ENCODE measurements at regions not wholly inside any gene's neighbourhood (a gene's known extent, or its start where the extent isn't known, plus 50 kb on each side); places are given as distances from the start of the nearest gene placed in this dataset.

DNA sequence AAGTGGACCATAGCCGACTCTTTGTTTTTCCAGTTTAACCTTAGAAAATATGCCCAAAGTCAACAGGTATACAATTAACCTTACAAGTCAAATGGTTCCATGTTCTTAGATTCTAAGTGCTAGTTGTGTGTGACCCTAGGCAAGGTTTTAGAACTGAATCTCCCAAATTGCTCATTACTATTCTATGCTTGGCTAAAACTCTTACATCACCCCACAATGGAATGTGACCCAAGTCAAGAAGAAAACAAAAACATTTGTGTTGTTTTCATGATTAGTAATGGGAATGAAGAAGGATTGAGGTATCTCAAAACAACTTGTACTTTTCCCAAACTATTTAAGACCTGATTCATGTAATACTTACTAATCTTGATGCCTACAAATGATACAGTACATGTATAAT, 159.2 kb downstream of the ARRDC3 start:
- no peak overlapping the region for H3K4me3 ChIP-seq (ENCODE audit: low read depth, poor library complexity, severe bottlenecking)
- no peak for TF ChIP-seq CTCF (IDR thresholded peaks at IDR 0.05)
- TF ChIP-seq POLR2A (IDR thresholded peaks at IDR 0.05), result no peak
- no peak for DNase-seq (ENCODE audit: low spot score in 2 of 2)
- intact Hi-C loops (cut with DNase I; ENCODE audit: low total_unique reads), result loop anchor here (10.0 kb wide), 1 partner anchor 161 kb away; the partner anchor contains the start of gene ARRDC3
- WGBS, 2 donors, result 82 to 95% methylated on average over 1 of the region's 1 CpG

DNA sequence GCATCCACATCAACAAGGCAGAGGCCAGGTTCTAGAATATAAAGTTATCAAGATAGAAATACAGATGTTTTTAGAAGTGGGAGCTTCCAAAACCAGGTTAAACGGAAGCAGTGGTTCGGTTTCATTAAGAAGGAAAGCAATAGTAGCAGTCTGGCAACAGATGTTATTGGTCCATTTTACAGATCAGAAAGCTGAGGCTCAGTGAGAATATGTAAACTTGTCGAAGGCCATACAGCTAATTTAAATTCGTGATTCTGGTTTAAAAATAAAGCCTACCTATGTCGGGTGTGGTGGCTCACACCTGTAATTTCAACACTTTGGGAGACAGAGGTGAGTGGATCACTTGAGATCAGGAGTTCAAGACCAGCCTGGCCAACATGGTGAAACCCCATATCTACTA, 160.6 kb downstream of the ARRDC3 start:
- TF ChIP-seq POLR2A (IDR thresholded peaks at IDR 0.05) (no peak), CTCF (IDR thresholded peaks at IDR 0.05) (no peak)
- WGBS, 2 donors, result 92 to 94% methylated on average over 5 of the region's 5 CpGs
- no peak for DNase-seq (ENCODE audit: low spot score in 2 of 2)
- no peak overlapping the region for H3K4me3 ChIP-seq (ENCODE audit: low read depth, poor library complexity, severe bottlenecking)
- intact Hi-C loops (cut with DNase I; ENCODE audit: low total_unique reads), result loop anchor here (10.0 kb wide), 1 partner anchor 162 kb away; the partner anchor contains the start of gene ARRDC3

DNA sequence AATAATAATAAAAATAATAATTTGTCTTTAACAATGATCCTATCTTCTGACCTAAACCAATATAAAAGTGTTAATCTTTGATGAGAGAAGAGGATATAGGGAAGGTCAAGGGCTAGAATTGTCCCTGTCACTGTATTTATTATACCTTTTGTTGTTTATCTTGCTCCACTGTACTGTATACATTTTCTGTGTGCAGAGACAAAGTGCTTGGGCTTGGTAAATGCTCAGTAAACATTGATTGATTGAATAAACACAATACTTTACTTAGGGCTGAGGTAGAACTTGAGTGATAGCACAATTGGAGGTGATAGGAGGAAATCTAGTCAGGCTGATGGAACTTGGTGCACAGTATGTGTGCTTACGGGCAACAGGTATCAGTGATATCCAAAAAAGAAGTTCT, 161.2 kb downstream of the ARRDC3 start:
- intact Hi-C loops (cut with DNase I; ENCODE audit: low total_unique reads), result loop anchor here (10.0 kb wide), 1 partner anchor 163 kb away; the partner anchor contains the start of gene ARRDC3
- 94 to 100% methylated on average over 1 of the region's 1 CpG for WGBS, 2 donors
- no peak for DNase-seq (ENCODE audit: low spot score in 2 of 2)
- H3K4me3 ChIP-seq (ENCODE audit: low read depth, poor library complexity, severe bottlenecking), result no peak overlapping the region
- no peak for TF ChIP-seq CTCF (IDR thresholded peaks at IDR 0.05)
- no peak for TF ChIP-seq POLR2A (IDR thresholded peaks at IDR 0.05)

GRCh38 chr5:91219803-91220371, 163.2 kb downstream of the ARRDC3 start:
- intact Hi-C loops (cut with DNase I; ENCODE audit: low total_unique reads), result loop anchor here (10.0 kb wide), 1 partner anchor 165 kb away; the partner anchor contains the start of gene ARRDC3
- TF ChIP-seq POLR2A (IDR thresholded peaks at IDR 0.05) (no peak), CTCF (IDR thresholded peaks at IDR 0.05) (no peak)
- DNase-seq (ENCODE audit: low spot score in 2 of 2), result no peak
- no peak overlapping the region for H3K4me3 ChIP-seq (ENCODE audit: low read depth, poor library complexity, severe bottlenecking)
- 88 to 93% methylated on average over 3 of the region's 3 CpGs for WGBS, 2 donors

DNA sequence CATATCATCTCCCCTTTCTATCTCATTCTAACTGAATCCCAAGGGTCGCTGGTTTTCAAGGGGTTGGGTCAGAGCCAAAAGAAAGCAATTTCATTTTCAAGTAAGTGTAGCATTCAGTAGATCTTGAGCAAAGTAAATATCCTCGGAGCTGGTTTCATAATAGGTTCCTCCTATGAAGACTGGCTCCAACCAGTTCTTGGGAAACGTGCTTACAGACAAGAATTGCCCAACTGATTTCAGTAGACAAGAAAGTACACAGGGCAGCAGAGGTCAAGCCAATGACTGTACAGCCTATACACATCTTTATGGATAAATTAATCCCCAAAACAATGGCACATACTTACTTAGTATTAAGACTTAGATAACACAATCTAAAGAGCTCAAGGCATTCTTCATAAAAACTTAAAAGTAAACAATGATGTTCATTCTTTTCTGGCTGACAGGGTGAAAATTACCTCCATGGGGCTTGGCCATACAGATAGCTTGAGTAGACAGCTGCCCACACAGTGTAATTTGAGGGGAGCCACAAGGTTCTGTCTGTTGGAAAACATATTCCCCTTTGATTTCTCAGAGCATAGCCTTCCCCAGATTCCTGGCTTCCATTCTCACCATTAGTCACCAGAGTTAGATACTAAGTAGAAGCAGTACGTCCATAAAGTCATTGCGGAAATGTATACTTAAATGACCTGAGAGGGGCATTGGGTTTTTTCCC, 163.9 kb downstream of the ARRDC3 start:
- WGBS, 2 donors, result 40 to 55% methylated on average over 5 of the region's 5 CpGs
- TF ChIP-seq POLR2A (IDR thresholded peaks at IDR 0.05) (no peak), CTCF (IDR thresholded peaks at IDR 0.05) (no peak)
- intact Hi-C loops (cut with DNase I; ENCODE audit: low total_unique reads), result no loop called here
- H3K4me3 ChIP-seq (ENCODE audit: low read depth, poor library complexity, severe bottlenecking), result no peak overlapping the region
- DNase-seq (ENCODE audit: low spot score in 2 of 2), result peak in 1 of 2 donors; percentile 71
